Mesenchymal stem cell (in vitro differentiated cells and primary cell): ENCODE measurements at regions not wholly inside any gene's neighbourhood (a gene's known extent, or its start where the extent isn't known, plus 50 kb on each side); places are given as distances from the start of the nearest gene placed in this dataset.

ENCODE experiments used
- DNase-seq: peaks from one replicate; pipeline ENCODE4 v3.0.0-alpha.2; 2013
- H2AFZ ChIP-seq: one replicate; pipeline ENCODE4 v1.6.1; 2013; ENCODE audit warnings: low read depth, mild to moderate bottlenecking, control low read depth, inconsistent platforms, low read length, moderate library complexity
- H2AK5ac ChIP-seq: 2 replicates; pipeline ENCODE4 v1.6.1; 2013; ENCODE audit warnings: low read length, moderate library complexity, mild to moderate bottlenecking, inconsistent platforms; ENCODE audit not compliant: severe bottlenecking
- H2BK120ac ChIP-seq: one replicate; pipeline ENCODE4 v1.6.1; 2013; ENCODE audit warnings: low read depth, mild to moderate bottlenecking, inconsistent platforms, low read length, moderate library complexity
- H2BK12ac ChIP-seq, 2 experiments: one replicate each; pipeline ENCODE4 v1.6.1; 2013; ENCODE audit warnings: inconsistent platforms in 2 of 2, low read length in 2 of 2, mild to moderate bottlenecking in 2 of 2, moderate library complexity in 2 of 2, control low read depth in 1 of 2
- H2BK15ac ChIP-seq: one replicate; pipeline ENCODE4 v1.6.1; 2013; ENCODE audit warnings: mild to moderate bottlenecking, low read depth, inconsistent platforms; ENCODE audit not compliant: poor library complexity, severe bottlenecking
- H2BK5ac ChIP-seq: 2 replicates; pipeline ENCODE4 v1.6.1; 2013; ENCODE audit warnings: low read depth, mild to moderate bottlenecking, low read length, control low read depth, inconsistent platforms; ENCODE audit not compliant: poor library complexity, severe bottlenecking
- H3K14ac ChIP-seq, 2 experiments: one replicate each; pipeline ENCODE4 v1.6.1; 2013; ENCODE audit warnings: inconsistent platforms in 2 of 2, low read length in 2 of 2, control low read depth in 1 of 2, mild to moderate bottlenecking in 1 of 2, moderate library complexity in 1 of 2
- H3K18ac ChIP-seq, 2 experiments: one replicate each; pipeline ENCODE4 v1.6.1; 2013; ENCODE audit warnings: inconsistent platforms in 2 of 2, low read length in 2 of 2, control low read depth in 1 of 2, low read depth in 1 of 2, mild to moderate bottlenecking in 1 of 2
- H3K23ac ChIP-seq, 2 experiments: one replicate each; pipeline ENCODE4 v1.6.1; 2013; ENCODE audit warnings: inconsistent platforms in 2 of 2, low read length in 2 of 2, mild to moderate bottlenecking in 2 of 2, moderate library complexity in 2 of 2, control low read depth in 1 of 2
- H3K27ac ChIP-seq: 2 replicates; pipeline ENCODE4 v1.5.1; 2013; ENCODE audit warnings: mild to moderate bottlenecking, moderate library complexity, low read length, control low read depth, inconsistent platforms; ENCODE audit not compliant: poor library complexity, severe bottlenecking
- H3K27me3 ChIP-seq, 2 experiments: 2 replicates each; pipeline versions ENCODE4 v1.6.1 to v1.7.0; 2013; ENCODE audit warnings: low read length in 2 of 2, mild to moderate bottlenecking in 2 of 2, moderate library complexity in 2 of 2, control low read depth in 1 of 2, inconsistent platforms in 1 of 2; ENCODE audit not compliant: control insufficient read depth in 1 of 2, insufficient read depth in 1 of 2
- H3K36me3 ChIP-seq, 2 experiments: 2 replicates each; pipeline versions ENCODE4 v1.6.1 to v1.7.0; 2013; ENCODE audit warnings: low read length in 2 of 2, control low read depth in 1 of 2, inconsistent platforms in 1 of 2, low read depth in 1 of 2, mild to moderate bottlenecking in 1 of 2; ENCODE audit not compliant: insufficient read depth in 2 of 2, control insufficient read depth in 1 of 2
- H3K4ac ChIP-seq, 2 experiments: one replicate each; pipeline ENCODE4 v1.6.1; 2013; ENCODE audit warnings: inconsistent platforms in 2 of 2, low read length in 2 of 2, mild to moderate bottlenecking in 2 of 2, moderate library complexity in 2 of 2, control low read depth in 1 of 2, low read depth in 1 of 2
- H3K4me1 ChIP-seq: 2 replicates; pipeline ENCODE4 v1.6.1; 2013; ENCODE audit warnings: low read depth, low read length, control low read depth; ENCODE audit not compliant: control insufficient read depth, insufficient read depth
- H3K4me2 ChIP-seq: 2 replicates; pipeline ENCODE4 v1.6.1; 2013; ENCODE audit warnings: low read length, mild to moderate bottlenecking, inconsistent platforms; ENCODE audit not compliant: poor library complexity, severe bottlenecking
- H3K4me3 ChIP-seq, 2 experiments: 2 replicates each; pipeline versions ENCODE4 v1.5.1 to v1.7.0; 2013; ENCODE audit warnings: low read length in 2 of 2, mild to moderate bottlenecking in 2 of 2, control low read depth in 1 of 2, low read depth in 1 of 2; ENCODE audit not compliant: insufficient read depth in 1 of 2
- H3K79me1 ChIP-seq: replicated peaks from 2 replicates; pipeline ENCODE4 v1.6.1; 2013; ENCODE audit warnings: mild to moderate bottlenecking, control low read depth, low read length, inconsistent platforms; ENCODE audit not compliant: poor library complexity, severe bottlenecking
- H3K9ac ChIP-seq: 2 replicates; pipeline ENCODE4 v1.7.0; 2013; ENCODE audit warnings: mild to moderate bottlenecking, low read length, moderate library complexity
- H3K9me3 ChIP-seq: 2 replicates; pipeline ENCODE4 v1.7.0; 2013; ENCODE audit warnings: mild to moderate bottlenecking, low read length; ENCODE audit not compliant: control insufficient read depth
- H4K8ac ChIP-seq: one replicate; pipeline ENCODE4 v1.6.1; 2013; ENCODE audit warnings: inconsistent platforms, mild to moderate bottlenecking, low read length, moderate library complexity
- H4K91ac ChIP-seq: one replicate; pipeline ENCODE4 v1.6.1; 2013; ENCODE audit warnings: mild to moderate bottlenecking, low read length, inconsistent platforms
- WGBS: methylation state at CpG from one replicate; pipeline ENCODE4 v1.1.7; 2013; ENCODE audit warnings: mixed read lengths; 5-methylcytosine and 5-hydroxymethylcytosine counted together

- H3K9ac ChIP-seq, result no peak overlapping the region
- no peak overlapping the region for H3K4ac ChIP-seq
- no peak overlapping the region for H4K91ac ChIP-seq
- no peaks in the 10 kb centered on the region for H3K79me1 ChIP-seq
- no peak overlapping the region for H2BK12ac ChIP-seq
- no peaks in the 10 kb centered on the region for H3K36me3 ChIP-seq
- no peak for DNase-seq
- H3K18ac ChIP-seq, result no peak overlapping the region
- no peak overlapping the region for H2AFZ ChIP-seq
- no peak overlapping the region for H2BK5ac ChIP-seq
- peaks cover 7% of the 10 kb centered on the region for H3K4me1 ChIP-seq
- no peak overlapping the region for H4K8ac ChIP-seq
- no peak overlapping the region for H3K14ac ChIP-seq
- WGBS, result 89% methylated on average over 2 of the region's 3 CpGs
- H2BK120ac ChIP-seq, result no peak overlapping the region
- H3K4me2 ChIP-seq, result no peak overlapping the region
- H3K27me3 ChIP-seq, result no peaks in the 10 kb centered on the region
- no peak overlapping the region for H2BK15ac ChIP-seq
- H3K23ac ChIP-seq, result no peak overlapping the region
- no peak overlapping the region for H2AK5ac ChIP-seq
- no peaks in the 10 kb centered on the region for H3K9me3 ChIP-seq
- H3K27ac ChIP-seq, result no peak overlapping the region
- no peak overlapping the region for H3K4me3 ChIP-seq
Observed at GRCh38 chr14:80385336-80385735, 174.0 kb upstream of the DIO2 start.

- no peaks in the 10 kb centered on the region for H3K27me3 ChIP-seq
- no peak overlapping the region for H3K14ac ChIP-seq
- H3K9ac ChIP-seq, result no peak overlapping the region
- 100% methylated on average over 1 of the region's 1 CpG for WGBS
- no peak overlapping the region for H4K91ac ChIP-seq
- no peak overlapping the region for H2AK5ac ChIP-seq
- no peaks in the 10 kb centered on the region for H3K36me3 ChIP-seq
- H2BK120ac ChIP-seq, result no peak overlapping the region
- H3K4me3 ChIP-seq, result no peak overlapping the region
- H3K4me1 ChIP-seq, result peaks cover 3% of the 10 kb centered on the region
- H2BK12ac ChIP-seq, result no peak overlapping the region
- no peak overlapping the region for H4K8ac ChIP-seq
- H3K4me2 ChIP-seq, result no peak overlapping the region
- DNase-seq, result no peak
- no peak overlapping the region for H3K27ac ChIP-seq
- H2BK5ac ChIP-seq, result no peak overlapping the region
- no peak overlapping the region for H2AFZ ChIP-seq
- no peaks in the 10 kb centered on the region for H3K79me1 ChIP-seq
- H3K18ac ChIP-seq, result no peak overlapping the region
- H3K23ac ChIP-seq, result no peak overlapping the region
- no peaks in the 10 kb centered on the region for H3K9me3 ChIP-seq
- no peak overlapping the region for H3K4ac ChIP-seq
- H2BK15ac ChIP-seq, result no peak overlapping the region
Observed at GRCh38 chr14:80383223-80383622, 171.9 kb upstream of the DIO2 start.

GRCh38 chr14:80381807-80382363, 170.6 kb upstream of the DIO2 start:
- no peak overlapping the region for H3K18ac ChIP-seq
- H3K79me1 ChIP-seq, result no peaks in the 10 kb centered on the region
- H2BK5ac ChIP-seq, result no peak overlapping the region
- H4K91ac ChIP-seq, result no peak overlapping the region
- H2BK12ac ChIP-seq, result no peak overlapping the region
- no peak for DNase-seq
- no peak overlapping the region for H3K4me3 ChIP-seq
- H3K14ac ChIP-seq, result no peak overlapping the region
- no peak overlapping the region for H4K8ac ChIP-seq
- H3K9ac ChIP-seq, result no peak overlapping the region
- H3K27me3 ChIP-seq, result no peaks in the 10 kb centered on the region
- no peak overlapping the region for H3K4ac ChIP-seq
- H2BK120ac ChIP-seq, result no peak overlapping the region
- H3K36me3 ChIP-seq, result no peaks in the 10 kb centered on the region
- H3K4me1 ChIP-seq, result no peaks in the 10 kb centered on the region
- no peak overlapping the region for H2AFZ ChIP-seq
- H3K27ac ChIP-seq, result no peak overlapping the region
- 93% methylated on average over 4 of the region's 5 CpGs for WGBS
- no peak overlapping the region for H2BK15ac ChIP-seq
- no peaks in the 10 kb centered on the region for H3K9me3 ChIP-seq
- no peak overlapping the region for H3K23ac ChIP-seq
- no peak overlapping the region for H2AK5ac ChIP-seq
- H3K4me2 ChIP-seq, result no peak overlapping the region

- H4K91ac ChIP-seq, result no peak overlapping the region
- H3K4me3 ChIP-seq, result no peak overlapping the region
- no peaks in the 10 kb centered on the region for H3K36me3 ChIP-seq
- no peak overlapping the region for H4K8ac ChIP-seq
- H3K9me3 ChIP-seq, result no peaks in the 10 kb centered on the region
- H2BK120ac ChIP-seq, result no peak overlapping the region
- no peak overlapping the region for H3K18ac ChIP-seq
- H3K4me2 ChIP-seq, result no peak overlapping the region
- no peak overlapping the region for H3K14ac ChIP-seq
- no peaks in the 10 kb centered on the region for H3K4me1 ChIP-seq
- WGBS, result 100% methylated on average over 1 of the region's 1 CpG
- no peaks in the 10 kb centered on the region for H3K27me3 ChIP-seq
- no peak overlapping the region for H2AFZ ChIP-seq
- no peak overlapping the region for H2BK15ac ChIP-seq
- H3K4ac ChIP-seq, result no peak overlapping the region
- no peaks in the 10 kb centered on the region for H3K79me1 ChIP-seq
- no peak overlapping the region for H3K23ac ChIP-seq
- no peak overlapping the region for H3K9ac ChIP-seq
- H2BK12ac ChIP-seq, result no peak overlapping the region
- no peak overlapping the region for H2BK5ac ChIP-seq
- no peak overlapping the region for H2AK5ac ChIP-seq
- no peak for DNase-seq
- H3K27ac ChIP-seq, result no peak overlapping the region
Observed at GRCh38 chr14:80379035-80379434, 167.7 kb upstream of the DIO2 start.
